Kidney tubule cell (primary cell): ENCODE measurements at regions not wholly inside any gene's neighbourhood (a gene's known extent, or its start where the extent isn't known, plus 50 kb on each side); places are given as distances from the start of the nearest gene placed in this dataset.
"Not testable (repeated sequence)": the region's sequence is repeated elsewhere in the genome, so short reads cannot be mapped to it uniquely, and the experiment has no call there.

ENCODE experiments used
- DNase-seq: peaks from one replicate; pipeline ENCODE4 v3.0.0-alpha.2; 2018; ENCODE audit warnings: low spot score

DNA sequence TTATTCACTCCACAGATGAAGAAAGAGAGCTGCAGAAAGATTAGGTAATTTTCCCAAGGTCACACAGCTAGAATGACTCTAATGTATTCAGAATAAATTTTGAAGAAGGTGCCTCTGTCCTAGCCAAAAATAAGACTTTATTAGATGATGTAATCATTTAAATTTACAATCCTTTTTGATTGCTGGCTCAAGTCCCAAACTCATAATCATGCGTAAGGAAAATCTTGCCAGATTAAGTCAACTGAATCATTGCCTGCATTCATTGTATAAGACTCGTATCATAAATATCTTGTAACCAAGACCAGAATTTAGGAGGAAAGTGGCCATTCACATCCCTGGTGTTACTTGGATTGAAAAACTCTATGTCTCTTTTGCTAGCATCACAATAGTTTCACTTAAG lies 53.1 kb upstream of the STK39 start:
- no peak for DNase-seq

DNA sequence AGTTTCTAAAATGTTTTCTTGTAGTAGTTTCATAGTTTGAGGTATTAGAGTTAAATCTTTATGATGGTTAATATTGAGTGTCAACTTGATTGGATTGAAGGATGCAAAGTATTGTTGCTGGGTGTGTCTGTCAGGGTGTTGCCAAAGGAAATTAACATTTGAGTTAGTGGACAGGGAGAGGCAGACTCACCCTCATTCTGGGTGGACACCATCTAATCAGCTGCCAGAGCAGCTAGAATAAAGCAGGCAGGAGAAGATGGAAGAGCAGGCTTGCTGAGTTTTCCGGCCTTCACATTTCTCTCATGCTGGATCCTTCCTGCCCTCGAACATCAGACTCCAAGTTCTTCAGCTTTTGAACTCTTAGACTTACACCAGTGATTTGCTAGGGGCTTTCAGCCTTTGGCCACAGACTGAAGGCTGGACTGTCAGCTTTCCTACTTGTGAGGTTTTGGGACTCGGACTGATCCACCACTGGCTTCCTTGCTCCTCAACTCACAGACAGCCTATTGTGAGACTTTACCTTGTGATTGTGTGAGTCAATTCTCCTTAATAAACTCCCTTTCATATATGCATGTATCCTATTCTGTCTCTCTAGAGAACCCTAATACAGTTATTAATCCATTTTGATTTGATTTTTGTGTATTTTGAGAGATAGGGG lies 56.8 kb upstream of the STK39 start:
- DNase-seq, result no peak

DNA sequence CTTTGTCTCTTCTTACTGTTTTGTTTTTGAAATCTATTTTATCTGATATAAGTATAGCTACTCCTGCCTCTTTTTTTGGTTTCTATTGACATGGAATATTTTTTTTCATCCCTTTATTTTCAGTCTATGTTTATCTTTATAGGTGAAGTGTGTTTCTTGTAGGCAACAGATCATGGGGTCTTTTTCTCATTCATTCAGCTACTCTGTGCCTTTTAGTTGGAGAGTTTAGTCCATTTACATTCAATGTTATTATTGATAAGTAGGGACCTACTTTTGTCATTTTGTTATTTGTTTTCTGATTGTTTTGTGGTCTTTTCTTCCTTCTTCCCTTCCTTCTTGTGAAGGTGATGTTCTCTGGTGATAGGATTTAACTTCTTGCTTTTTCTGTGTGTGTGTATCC lies 60.0 kb upstream of the STK39 start:
- DNase-seq, result no peak

DNA sequence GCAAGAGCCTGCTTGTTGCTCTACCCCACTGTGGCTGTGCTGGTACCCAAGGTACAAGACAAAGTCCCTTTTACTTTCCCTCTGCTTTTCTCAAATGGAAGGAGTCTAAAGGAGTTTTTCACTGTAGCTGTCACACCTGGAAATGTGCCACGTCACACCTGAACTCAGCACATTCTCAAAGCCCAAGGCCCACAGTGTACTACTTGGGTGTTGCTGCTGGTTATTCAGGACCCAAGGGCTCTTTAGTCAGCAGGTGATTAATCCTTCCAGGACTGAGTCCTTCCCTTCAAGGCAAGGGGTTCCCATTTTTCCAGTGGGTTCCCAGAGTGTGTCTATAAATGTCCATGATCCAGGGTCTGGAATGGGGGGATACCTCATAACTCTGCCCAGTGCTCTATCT lies 63.2 kb upstream of the STK39 start:
- DNase-seq, result no peak

DNA sequence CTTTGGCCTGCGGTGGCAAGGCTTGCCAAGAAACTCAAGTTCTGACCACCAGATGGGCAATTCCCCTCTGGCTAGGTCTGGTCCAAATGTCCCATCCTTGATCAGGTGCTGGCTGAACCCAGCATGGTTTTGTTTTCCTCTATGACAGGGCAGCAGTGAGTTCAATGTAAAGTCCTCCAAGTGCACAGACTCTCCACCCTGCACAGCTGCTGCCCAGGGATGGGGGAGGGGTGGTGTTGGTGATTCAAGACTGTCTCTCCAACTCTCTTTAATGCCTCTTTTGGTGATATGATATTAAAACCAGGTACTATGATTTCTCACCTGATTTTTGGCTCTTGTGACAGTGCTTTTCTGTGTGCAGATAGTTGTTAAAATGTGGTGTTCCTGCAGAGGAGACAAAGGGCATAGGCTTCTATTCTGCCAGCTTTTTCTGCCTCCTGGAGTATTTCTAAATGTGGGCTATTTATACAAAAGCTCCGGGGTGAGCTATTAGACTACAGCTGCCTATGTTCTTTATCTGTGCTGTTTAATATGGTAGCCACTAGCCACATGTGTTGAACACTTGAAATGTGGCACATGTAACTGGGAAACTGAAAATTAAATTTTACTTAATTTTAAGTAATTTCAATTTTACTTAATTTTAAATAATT lies 64.0 kb upstream of the STK39 start:
- DNase-seq, result no peak

DNA sequence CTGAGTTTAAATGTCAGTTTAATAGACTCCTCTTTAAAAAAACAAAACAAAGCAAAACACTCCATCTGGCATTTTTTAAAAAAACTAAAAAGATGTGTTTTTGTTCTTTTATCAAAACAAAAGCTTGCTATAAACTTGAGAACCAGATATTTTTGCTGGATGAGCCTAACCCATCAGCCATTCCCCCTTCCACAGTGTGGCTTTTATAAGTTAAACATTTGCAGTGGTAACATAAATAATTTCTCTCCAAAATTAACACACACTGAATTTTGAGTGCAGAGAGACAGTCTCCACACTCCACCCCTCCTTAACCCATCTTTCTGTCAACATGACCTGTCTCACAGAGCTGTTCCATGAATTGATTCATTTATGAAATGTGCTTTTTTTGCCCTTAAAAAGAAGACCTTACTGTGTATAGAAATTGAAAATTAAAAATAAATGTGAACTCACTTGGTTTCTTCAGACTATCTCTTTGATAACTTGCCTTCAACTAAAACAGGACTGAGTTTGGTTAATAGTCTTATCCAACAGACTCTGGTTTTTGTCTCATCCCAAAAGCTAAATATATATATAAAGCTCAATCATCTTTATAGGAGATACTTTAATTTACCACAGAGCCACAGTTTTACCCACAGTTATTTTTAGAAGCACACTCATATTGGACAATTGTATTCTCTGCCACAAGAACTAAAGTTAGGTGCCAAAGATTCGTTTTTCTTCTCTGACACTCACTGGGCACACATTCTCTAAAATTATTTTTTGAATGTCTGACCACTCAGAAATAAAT lies 64.8 kb upstream of the STK39 start:
- no peak for DNase-seq

DNA sequence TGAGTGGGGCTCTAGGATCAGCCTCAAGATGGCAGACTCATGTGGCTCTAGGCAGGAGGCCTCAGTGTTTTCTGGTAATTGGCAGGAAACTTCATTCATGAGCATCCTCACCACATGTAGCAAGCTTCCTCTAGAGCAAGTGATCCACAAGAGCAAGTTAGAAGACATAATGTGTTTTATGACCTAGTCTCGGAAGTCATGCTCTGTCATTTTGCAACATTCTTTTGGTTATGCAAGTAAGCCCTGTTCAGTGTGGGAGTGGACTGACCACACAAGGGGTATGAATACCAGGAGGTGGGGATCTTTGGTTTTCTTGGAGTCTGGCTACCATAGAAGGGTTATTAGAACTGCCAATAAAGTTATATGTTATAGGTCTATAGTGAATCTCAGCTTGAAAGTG lies 66.8 kb upstream of the STK39 start:
- DNase-seq, result no peak

DNA sequence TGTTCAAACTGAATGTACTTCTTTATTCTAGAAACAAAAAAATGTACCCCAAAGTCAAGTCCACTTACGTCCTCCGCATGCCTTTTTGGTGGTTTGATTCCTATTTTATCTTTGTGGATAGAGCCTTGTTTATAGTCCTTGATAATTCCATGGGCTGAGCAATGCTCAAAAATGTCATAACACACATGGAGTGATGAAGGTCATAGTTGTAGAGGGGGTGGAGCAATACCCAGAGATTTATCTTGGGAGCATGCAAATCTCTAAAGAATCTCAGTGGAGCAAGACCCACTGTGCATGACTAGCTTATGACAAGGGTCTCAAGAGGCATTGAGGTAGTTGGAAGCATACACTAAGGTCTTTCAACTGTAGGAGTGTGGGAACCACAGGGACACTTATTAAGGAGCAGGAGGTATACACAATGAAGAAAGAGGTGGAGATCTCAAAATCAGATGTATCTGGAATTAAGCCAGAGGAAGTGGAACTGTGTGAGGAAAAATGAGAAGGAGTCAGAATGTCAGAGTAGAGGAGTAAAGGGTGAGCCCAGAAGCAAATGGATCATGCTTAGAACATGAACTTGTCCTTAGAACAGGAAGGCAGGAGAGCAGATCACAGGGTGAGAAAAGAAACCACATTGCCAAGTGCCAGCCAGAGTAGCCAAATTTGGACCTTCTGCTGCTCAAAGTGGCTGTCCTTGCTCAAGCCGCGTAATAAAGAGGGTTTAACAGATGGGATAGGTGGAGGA lies 68.1 kb upstream of the STK39 start:
- DNase-seq, result no peak

DNA sequence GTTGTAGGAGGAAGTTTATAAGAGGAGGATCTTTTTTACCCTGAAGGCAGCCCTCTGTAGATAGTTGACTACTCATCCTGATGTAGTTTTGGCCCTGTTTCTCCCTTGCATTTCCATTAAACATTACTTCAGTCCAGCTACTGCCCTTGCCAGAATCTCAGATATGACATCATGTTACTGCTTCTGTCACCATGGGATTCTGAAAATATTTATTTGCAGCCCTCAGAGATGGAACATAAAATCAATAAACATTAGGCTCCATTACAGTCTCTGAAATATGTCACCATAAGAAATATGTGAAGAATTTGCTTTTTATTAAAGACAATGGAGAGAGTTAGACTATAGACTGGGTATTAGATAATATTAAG lies 68.7 kb upstream of the STK39 start:
- peak; percentile 34 for DNase-seq

DNA sequence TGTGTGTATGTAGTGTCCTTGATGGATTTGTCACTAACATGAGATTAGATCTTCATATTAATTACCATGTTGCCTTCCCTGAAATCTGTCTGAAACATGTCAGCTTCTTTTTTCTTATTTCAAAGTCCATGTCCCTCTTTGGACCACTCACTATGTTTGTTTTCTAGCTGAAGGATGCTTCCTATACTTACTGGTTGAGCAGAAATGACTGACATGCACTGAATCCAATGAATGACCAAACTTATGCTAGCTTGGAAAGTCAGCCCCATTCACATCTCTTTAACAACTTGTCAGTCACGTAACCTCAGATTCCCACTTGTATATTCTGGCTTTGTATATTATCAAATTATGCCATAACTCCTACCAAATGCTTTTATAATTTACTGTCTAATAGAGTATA lies 69.9 kb upstream of the STK39 start:
- DNase-seq, result no peak

DNA sequence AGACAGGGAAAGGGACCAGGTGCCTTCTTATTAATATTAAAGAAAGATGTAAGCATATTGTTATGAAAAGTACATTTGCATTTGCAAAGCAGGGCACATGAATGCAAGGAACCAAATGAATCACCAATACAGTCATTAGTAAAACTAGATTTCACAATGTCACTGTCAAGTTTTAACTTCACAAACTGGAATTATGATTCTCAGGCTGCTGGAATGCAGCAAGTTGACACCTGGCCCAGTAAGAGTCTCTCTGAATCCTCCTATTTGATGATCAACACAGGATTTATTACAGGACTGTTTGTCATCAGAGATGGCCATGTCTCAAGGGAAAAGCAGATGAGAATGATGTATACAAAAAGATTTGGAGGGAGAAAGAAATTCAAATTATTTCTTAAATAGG lies 72.9 kb upstream of the STK39 start:
- DNase-seq, result peak; percentile 48

DNA sequence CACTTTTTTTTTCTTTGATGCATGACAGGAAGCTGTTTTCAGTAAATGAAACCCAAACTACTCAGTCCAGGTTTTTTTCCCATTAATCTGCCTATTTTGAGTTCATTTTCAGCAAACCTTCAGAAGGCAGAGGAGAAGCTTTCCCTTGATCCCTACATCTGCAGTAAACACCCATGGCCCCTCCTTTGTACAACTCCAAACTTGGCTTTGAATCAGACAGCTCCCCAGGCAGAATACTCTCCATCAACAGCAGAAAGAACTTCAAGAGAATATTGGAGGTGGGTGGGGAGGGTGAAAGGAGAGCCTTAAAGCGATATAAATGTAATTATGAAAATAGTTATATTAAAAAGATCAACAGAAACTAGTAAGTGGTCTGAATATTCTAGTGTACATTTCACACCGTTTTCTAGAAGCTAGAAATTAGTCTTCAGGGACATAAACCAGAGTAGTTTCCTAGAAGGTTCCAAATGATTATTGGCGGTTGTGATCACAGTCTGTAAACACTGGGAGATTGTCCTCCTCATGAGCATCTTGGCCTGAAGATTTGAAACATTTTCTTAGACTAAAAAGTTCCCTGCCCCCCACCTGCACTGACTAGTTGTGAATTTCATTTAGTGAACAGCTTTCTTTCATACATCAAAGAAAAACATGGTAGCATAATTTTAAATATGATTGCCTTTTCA lies 75.1 kb upstream of the STK39 start:
- no peak for DNase-seq

DNA sequence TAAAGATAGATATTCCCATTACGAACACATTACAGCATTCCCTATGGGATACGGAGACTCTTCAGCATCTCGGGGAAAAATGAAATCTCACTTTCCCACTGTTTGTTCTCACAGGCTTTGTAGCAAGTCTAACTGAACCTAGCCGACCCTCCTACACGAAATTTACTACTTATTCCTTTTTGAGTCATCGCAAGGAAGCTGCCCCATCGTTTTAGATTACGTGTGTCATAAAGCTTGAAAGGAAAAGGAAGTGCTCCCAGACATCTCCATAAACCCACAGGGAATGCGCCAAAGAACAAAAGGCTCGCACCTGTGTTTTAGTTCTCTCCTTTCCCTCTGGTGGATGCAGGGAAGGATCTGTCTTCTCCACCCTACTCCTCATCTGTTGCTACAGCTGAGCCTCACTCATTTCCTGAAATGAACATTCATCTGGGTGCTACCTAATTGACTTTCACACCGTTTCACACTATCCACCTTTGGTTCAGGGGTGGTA lies 76.2 kb upstream of the STK39 start:
- peak; percentile 43 for DNase-seq

DNA sequence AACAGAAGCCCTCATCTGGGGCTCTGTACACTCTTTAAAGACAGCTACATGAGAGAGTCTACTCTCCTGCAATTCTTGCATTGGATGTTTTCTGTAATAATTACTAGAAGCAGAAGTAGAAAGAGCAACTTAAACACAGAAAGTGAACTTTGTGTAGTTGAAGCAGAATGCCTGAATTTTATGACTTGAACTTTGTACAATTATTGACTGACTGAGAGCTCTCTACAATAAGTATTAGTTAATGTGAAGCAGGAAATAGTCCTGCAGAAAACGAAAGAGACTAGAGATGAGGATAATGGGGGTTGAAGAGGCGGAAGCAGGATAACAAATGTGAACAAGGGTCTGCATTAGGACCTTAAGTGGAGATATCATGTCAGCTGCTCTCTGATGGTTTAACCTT lies 79.2 kb upstream of the STK39 start:
- DNase-seq, result no peak

DNA sequence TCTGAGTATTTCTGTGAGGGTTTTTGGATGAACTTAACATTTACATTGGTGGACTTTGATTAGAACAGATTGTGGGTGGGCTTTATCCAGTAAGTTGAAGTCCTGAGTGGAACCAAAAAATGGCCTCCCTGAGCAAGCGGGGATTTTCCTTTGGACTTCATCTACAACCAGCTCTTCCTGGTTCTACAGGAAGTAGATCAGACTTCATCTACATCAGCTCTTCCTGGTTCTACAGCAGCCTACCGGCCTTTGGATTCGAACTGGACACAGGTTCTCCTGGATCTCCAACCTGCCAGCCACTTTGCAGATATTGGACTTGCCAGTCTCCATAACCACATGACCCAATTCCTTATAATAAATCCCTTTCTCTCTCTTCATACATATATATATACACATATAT lies 79.9 kb upstream of the STK39 start:
- DNase-seq, result no peak

DNA sequence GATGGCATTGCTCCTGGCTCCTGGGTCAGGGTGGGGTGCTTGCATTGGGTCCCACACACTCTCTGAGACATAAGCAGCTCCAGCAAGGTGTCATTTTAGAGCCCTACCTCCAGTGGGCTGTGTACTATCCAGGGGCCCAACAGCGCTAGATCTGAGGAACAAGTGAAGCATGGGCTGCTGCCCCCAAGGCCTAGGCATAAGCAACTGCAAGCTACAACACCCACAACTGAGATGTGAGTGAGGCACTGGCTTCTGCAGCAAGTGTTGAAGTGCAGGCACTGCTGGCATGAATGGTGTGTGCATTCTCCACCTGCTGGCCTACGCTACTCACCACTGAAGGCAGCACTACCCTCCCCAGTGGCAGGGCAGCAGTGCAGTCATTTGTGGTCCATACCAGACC lies 81.0 kb upstream of the STK39 start:
- no peak for DNase-seq

DNA sequence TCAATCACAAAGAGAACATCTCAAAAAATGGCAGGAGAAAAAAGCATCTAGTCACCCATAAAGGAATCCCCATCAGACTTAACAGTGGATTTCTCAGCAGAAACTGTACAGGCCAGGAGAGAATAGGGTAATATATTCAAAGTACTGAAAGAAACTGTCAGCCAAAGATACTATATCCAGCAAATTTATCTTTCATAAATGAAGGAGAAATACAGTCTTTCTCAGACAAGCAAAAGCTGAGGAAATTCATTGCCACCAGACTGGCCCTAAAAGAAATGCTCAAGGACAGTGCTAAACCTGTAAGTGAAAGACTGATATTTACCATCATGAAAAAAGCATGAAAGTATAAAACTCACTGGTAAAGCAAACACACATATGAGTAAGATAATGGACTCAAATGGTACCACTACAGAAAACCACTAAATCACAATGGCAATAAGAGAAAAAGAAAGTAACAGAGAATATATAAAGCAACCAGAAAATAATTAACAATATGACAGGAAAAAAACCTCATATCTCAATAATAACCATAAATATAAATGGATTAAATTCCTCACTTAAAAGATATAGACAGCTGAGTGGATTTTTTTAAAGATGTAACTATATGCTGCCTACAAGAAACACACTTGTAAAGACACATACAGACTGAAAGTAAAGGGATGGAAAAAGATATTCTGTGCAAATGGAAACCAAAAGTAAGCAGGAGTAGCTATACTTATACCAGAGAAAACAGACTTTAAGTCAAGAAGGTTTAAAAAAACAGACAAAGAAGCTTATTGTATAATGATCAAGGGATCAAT lies 83.4 kb upstream of the STK39 start:
- DNase-seq, result no peak

DNA sequence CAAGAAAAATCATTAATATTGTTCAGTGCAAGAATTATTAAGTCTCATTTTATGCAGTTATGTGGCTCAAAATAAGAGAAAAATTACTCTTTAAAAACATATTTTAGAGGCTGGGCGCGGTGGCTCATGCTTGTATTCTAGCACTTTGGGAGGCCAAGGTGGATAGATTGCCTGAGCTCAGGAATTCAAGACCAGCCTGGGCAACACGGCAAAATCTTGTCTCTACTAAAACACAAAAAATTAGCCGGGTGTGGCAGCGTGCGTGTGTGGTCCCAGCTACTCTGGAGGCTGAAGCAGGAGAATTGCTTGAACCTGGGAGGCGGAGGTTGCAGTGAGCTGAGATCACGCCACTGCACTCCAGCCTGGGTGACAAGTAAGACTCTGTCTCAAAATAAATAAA lies 87.9 kb upstream of the STK39 start:
- DNase-seq, result not testable (repeated sequence)

DNA sequence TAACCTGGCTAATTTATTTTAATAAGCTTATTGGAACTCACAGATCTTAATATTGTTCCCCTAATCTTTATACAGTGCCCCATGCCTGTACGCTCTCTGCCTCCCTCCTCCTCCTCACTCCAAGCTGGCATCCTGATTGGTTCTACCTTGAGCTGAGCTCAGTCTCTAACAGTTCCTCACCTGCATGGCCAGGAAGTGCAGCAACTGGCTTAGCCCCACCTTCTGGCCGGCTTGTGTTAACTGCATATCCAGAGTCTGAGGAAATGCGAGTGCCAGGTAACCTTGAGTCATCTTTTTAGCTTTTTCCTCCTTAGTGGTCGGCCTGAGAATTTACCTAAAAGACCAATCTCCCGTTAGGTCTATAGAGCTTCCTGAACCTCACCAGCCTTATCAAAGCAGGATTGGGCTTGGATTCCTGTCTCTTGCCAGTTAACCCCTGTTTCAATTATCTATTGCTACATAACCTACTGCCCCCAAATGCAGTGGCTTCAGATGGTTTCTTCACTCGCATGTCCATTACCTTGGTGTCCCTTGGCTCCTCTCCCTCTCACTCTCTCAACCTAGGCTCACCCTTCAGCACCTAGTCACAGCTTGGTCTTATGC lies 89.5 kb upstream of the STK39 start:
- peak; percentile 88 for DNase-seq

DNA sequence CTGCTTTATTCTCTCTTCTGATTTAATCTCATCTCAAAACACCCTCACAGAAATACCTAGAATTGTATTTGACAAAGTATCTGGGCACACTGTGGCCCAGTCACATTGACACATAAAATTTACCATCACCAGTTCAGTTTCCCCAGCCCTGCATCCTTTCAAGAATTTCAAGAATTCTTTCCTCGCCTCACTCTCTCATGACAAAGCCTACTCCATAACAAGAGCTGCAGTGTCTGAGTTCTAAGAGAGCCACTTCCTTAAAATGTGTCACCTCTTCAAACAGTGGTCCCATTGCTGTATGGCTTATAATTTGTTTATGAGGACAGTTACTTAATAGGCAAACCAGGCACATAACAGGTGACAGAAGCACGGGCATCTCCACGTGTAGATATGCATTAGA lies 90.9 kb upstream of the STK39 start:
- peak; percentile 70 for DNase-seq
